Superior temporal gyrus (tissue), 1 donor: ENCODE measurements at regions not wholly inside any gene's neighbourhood (a gene's known extent, or its start where the extent isn't known, plus 50 kb on each side); places are given as distances from the start of the nearest gene placed in this dataset.
"Not testable (repeated sequence)": the region's sequence is repeated elsewhere in the genome, so short reads cannot be mapped to it uniquely, and the experiment has no call there.

Experiments
- DNase-seq: peaks from one replicate; pipeline ENCODE4 v3.0.0-alpha.2; 2016; ENCODE audit errors: extremely low spot score

- no peak for DNase-seq
Measured at GRCh38 chr2:133974353-133974752, 279.5 kb upstream of the MGAT5 start.

DNA sequence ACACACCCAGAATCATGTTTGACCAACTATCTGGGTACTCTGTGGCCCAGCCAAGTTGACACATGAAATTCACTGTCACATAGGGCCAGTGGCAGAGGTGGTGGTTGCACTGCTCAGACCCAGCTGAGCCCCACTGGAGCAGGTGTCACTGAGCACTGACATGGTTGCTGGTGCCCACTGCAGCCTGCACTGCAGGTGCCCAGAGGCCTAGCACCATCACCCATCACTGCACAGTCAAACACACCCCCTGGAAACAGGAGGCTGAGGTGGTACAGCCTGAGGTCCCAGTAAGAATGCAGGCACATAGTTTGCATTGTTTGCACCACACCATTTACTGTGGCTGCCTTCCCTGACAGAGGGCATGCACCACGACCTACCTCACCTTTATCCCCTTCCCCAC, 278.7 kb upstream of the MGAT5 start:
- no peak for DNase-seq

DNA sequence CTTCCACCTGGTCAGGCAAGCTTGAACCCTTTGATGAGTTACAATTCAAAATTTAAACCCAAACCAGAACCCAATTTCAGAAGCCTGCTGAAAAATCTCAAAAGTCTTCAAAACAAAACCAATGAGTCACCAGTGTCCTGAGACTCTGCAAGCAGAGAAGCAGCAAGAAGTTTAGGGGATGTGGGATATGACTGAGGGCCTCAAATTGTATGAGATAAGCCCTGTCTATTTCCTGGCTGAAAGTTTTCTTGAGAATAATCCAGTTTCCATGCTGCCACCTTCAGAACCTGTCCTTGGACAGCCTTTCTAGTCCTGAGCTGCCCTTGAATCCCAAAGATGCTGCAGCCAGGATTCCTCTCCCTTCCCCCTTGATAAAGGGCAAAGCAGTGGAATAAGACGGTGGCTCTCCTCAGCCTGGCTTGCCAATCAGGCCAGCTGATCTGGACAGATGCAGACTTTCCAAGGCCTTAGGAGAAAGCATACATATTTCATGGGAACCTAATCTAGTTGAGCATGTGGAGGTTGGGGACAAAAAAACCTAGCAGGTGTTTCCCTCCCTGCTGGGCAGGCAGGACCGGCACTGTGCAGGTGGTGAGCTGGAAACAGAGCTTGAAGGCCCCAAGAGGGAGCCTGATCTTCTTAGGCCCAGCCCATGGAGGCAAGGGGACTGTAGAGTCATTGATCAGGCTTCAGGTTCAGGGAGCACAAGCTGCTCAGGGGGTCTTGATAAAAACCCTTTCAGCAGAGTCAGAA, 278.0 kb upstream of the MGAT5 start:
- no peak for DNase-seq

GRCh38 chr2:133976659-133977058, 277.2 kb upstream of the MGAT5 start:
- DNase-seq: peak; percentile 51

- no peak for DNase-seq
Measured at GRCh38 chr2:133977405-133977804, 276.5 kb upstream of the MGAT5 start.

GRCh38 chr2:133982256-133982655, 271.6 kb upstream of the MGAT5 start:
- no peak for DNase-seq

- no peak for DNase-seq
Measured at GRCh38 chr2:133985563-133985962, 268.3 kb upstream of the MGAT5 start.

- DNase-seq: no peak
Measured at GRCh38 chr2:133986081-133986837, 267.6 kb upstream of the MGAT5 start.

- DNase-seq: no peak
Measured at GRCh38 chr2:133986881-133987795, 266.7 kb upstream of the MGAT5 start.

DNA sequence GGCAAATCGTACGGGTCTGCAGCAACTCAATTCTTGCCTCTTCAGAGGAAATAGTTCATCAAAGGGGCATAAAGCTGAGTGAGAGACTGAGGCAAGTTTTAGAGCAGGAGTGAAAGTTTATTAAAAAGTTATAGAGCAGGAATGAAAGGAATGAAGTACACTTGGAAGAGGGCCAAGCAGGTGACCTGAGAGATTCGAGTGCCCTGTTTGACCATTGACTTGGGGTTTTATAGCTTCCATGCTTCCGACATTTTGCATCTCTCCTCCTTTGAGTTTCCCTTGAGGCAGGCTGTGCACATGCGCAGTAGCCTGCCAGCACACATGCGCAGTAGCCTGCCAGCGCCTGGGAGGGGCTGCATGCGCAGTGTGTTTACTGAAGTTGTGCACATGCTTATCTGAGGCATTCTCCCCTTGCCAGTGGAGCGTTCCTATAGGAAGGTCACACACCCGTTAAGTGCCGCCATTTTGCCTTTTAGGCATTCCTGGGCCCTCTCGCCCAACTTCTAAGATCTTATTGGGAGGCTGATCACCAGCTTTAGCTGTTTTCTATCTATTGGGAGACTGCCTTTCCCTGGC, 265.5 kb upstream of the MGAT5 start:
- no peak for DNase-seq

- DNase-seq: no peak
Measured at GRCh38 chr2:133991606-133992168, 262.2 kb upstream of the MGAT5 start.

DNA sequence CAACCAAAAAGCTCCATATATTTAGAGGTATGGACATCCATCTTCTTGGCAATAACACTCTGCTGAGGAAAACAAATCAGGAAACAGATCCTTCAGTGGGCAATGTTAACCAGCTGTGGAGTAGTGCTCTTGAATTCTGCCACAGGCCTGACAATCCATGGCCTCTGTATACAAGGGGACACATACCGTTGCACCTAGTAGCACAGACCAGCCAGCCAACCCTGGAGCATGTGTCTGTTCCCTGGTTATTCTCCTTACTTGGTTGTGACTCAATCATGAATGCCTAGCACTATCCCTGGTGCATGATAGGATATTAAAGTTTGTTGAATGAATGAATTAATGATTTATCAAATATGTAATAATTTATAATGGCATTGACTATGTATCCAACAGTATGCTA, 261.4 kb upstream of the MGAT5 start:
- no peak for DNase-seq

DNA sequence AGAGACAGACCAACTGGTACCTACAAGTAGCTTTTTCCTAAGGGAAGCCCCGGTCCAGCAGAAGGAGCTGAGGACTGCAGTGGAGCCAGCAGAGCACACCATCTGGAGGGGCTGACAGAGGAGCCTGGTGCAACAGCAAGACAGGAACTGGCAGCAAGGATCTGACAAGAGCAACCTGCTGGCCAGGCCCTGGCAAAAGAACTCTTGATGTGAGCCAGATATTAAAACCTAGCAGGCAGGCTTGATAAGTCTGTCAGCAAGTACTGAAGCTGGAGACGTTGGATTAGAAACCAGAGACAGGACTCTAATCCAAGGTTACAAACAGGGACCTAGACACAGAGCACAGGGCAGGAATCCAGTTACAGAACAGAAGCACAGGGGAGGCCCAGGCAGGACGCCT, 260.7 kb upstream of the MGAT5 start:
- no peak for DNase-seq

GRCh38 chr2:133998726-133999125, 255.1 kb upstream of the MGAT5 start:
- DNase-seq: not testable (repeated sequence)

DNA sequence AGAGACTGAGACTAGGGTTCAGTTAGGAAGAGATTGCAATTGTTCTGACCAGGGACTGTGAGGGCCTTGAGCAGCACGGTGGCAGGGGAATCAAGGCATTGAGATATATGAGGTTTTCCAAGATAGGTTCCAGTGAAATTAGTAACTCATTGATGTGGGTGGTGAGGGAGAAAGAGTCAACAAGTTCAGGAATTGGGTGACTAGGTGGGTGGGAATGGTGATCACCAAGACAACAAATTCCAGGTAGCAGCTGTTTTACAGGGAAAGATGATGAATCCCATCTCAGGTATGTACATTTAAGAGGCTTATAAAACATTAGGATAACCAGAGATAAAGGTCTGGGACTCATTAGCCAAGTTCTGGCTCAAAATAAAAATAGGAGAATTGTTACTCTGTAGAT, 251.5 kb upstream of the MGAT5 start:
- no peak for DNase-seq

DNA sequence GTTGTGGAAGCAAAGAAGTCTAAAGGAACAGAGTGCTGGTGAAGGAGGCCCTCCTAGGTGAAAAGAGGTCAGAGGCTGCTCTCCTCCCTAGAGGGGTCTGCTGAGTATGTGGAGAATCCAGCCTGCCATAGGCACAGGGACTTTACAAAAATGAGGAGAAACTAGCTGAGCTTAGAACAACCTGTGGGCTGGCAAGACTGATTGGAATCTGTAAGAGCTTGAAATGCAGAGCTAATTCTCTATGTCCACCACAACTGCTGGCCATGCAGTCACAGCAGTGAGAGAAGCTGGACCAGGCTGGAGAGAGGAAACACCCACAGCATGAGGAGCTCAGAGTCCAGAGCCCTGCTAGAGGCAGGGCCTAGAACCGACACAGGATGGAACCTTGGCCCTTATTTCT, 251.0 kb upstream of the MGAT5 start:
- DNase-seq: no peak

- DNase-seq: no peak
Measured at GRCh38 chr2:134004467-134004866, 249.4 kb upstream of the MGAT5 start.

- DNase-seq: no peak
Measured at GRCh38 chr2:134008837-134009236, 245.0 kb upstream of the MGAT5 start.

GRCh38 chr2:134009440-134009839, 244.4 kb upstream of the MGAT5 start:
- no peak for DNase-seq

- DNase-seq: not testable (repeated sequence)
Measured at GRCh38 chr2:134009906-134010305, 244.0 kb upstream of the MGAT5 start.

DNA sequence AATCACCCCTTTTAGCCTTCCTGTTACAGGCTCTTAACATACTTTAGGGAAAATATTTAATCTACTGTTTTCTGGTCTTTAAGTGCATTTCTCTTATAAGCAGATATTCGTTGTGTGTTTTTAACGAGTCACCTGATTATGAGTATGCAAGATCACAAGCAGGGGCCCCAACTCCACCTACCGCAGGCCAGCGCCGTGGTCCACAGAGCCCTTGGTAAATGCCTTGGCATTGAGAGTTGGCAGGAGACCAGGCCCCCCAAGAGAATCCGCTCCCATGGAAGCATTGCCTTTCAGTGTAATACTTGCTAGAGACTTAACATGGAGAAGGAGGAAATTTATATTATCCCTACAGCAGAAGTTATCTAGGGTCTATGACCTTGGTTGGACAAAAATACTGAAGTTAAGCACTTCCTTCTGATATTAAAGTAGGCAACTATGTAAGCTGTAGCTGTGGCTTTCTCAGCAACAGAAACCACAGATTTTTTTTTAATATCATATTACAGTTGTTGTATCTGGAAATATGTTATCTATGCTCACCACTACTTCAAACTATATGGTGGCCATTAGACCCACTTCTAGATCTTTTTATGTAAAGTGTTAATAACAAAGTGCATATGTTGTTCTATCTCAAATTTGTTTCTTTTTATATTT, 241.8 kb upstream of the MGAT5 start:
- DNase-seq: no peak
